ENCODE measurements at regions not wholly inside any gene's neighbourhood (a gene's known extent, or its start where the extent isn't known, plus 50 kb on each side); places are given as distances from the start of the nearest gene placed in this dataset.

- DNase-seq (ENCODE audit: low read depth) = peak; percentile 12
- H3K4me3 ChIP-seq (ENCODE audit: low read depth, low read length) = no peak overlapping the region
- peak; percentile 81 for TF ChIP-seq CTCF (conservative IDR thresholded peaks at IDR 0.05; ENCODE audit: low read depth, low read length)
These were observed 147.1 kb upstream of the GHITM start for GRCh38 chr10:83991986-83992753.

GRCh38 chr10:83994325-83994724, 145.0 kb upstream of the GHITM start:
- no peak overlapping the region for H3K4me3 ChIP-seq (ENCODE audit: low read depth, low read length)
- no peak for TF ChIP-seq CTCF (conservative IDR thresholded peaks at IDR 0.05; ENCODE audit: low read depth, low read length)
- DNase-seq (ENCODE audit: low read depth) = no peak

GRCh38 chr10:83995738-83996331, 143.5 kb upstream of the GHITM start:
- no peak for DNase-seq (ENCODE audit: low read depth)
- TF ChIP-seq CTCF (conservative IDR thresholded peaks at IDR 0.05; ENCODE audit: low read depth, low read length) = no peak

GRCh38 chr10:84004221-84004620, 135.1 kb upstream of the GHITM start:
- no peak for DNase-seq (ENCODE audit: low read depth)
- no peak for TF ChIP-seq CTCF (conservative IDR thresholded peaks at IDR 0.05; ENCODE audit: low read depth, low read length)
- H3K4me3 ChIP-seq (ENCODE audit: low read depth, low read length) = no peak overlapping the region

More at GRCh38 chr10:83995738-83996331, 143.5 kb upstream of the GHITM start:
- H3K4me3 ChIP-seq (ENCODE audit: low read depth, low read length) = no peak overlapping the region

GRCh38 chr10:84005403-84005802, 133.9 kb upstream of the GHITM start:
- DNase-seq (ENCODE audit: low read depth) = no peak
- TF ChIP-seq CTCF (conservative IDR thresholded peaks at IDR 0.05; ENCODE audit: low read depth, low read length) = no peak
- H3K4me3 ChIP-seq (ENCODE audit: low read depth, low read length) = no peak overlapping the region

- no peak for TF ChIP-seq CTCF (conservative IDR thresholded peaks at IDR 0.05; ENCODE audit: low read depth, low read length)
- no peak overlapping the region for H3K4me3 ChIP-seq (ENCODE audit: low read depth, low read length)
- no peak for DNase-seq (ENCODE audit: low read depth)
These were observed 131.8 kb upstream of the GHITM start for GRCh38 chr10:84007482-84007881.

GRCh38 chr10:84008878-84009277, 130.4 kb upstream of the GHITM start:
- no peak overlapping the region for H3K4me3 ChIP-seq (ENCODE audit: low read depth, low read length)
- DNase-seq (ENCODE audit: low read depth) = no peak
- TF ChIP-seq CTCF (conservative IDR thresholded peaks at IDR 0.05; ENCODE audit: low read depth, low read length) = peak; percentile 85
